Activated CD4-positive, CD25-positive, alpha-beta regulatory T cell treated with anti-CD3 and anti-CD28 coated beads, Interleukin-2, amount 50 U/mL, for 24 hours (primary cell): ENCODE measurements at regions not wholly inside any gene's neighbourhood (a gene's known extent, or its start where the extent isn't known, plus 50 kb on each side); places are given as distances from the start of the nearest gene placed in this dataset.

Experiments
- ATAC-seq, 2 donors: fragments of 150-1000 bp; cut with Tn5 transposase; one replicate each; pipeline ENCODE4 v1.10.0; 2021; ENCODE audit warnings: mild to moderate bottlenecking in 1 of 2, moderate library complexity in 1 of 2

GRCh38 chr13:52975969-52976368 lies 52.6 kb upstream of the OLFM4 start:
- no peak for ATAC-seq

GRCh38 chr13:52975161-52975560 lies 53.5 kb upstream of the OLFM4 start:
- ATAC-seq = no peak

GRCh38 chr13:52974711-52975110 lies 53.9 kb upstream of the OLFM4 start:
- no peak for ATAC-seq

GRCh38 chr13:52969373-52969772 lies 59.2 kb upstream of the OLFM4 start:
- ATAC-seq = no peak

- ATAC-seq = peak; percentile 65 to 82
These were observed 60.4 kb upstream of the OLFM4 start for GRCh38 chr13:52968074-52968700.

GRCh38 chr13:52961987-52962386 lies 66.6 kb upstream of the OLFM4 start:
- no peak for ATAC-seq

- ATAC-seq = no peak
These were observed 67.2 kb upstream of the OLFM4 start for GRCh38 chr13:52961256-52961910.

GRCh38 chr13:52955472-52955874 lies 73.1 kb upstream of the OLFM4 start:
- ATAC-seq = no peak

GRCh38 chr13:52954838-52955237 lies 73.8 kb upstream of the OLFM4 start:
- ATAC-seq = no peak

GRCh38 chr13:52950436-52950956 lies 78.1 kb upstream of the OLFM4 start:
- ATAC-seq = no peak

GRCh38 chr13:52949742-52950141 lies 78.9 kb upstream of the OLFM4 start:
- no peak for ATAC-seq

GRCh38 chr13:52949044-52949443 lies 79.6 kb upstream of the OLFM4 start:
- no peak for ATAC-seq

GRCh38 chr13:52947921-52948373 lies 80.7 kb upstream of the OLFM4 start:
- ATAC-seq = no peak

GRCh38 chr13:52945348-52945747 lies 83.3 kb upstream of the OLFM4 start:
- no peak for ATAC-seq

GRCh38 chr13:52944697-52945096 lies 83.9 kb upstream of the OLFM4 start:
- no peak for ATAC-seq

GRCh38 chr13:52938065-52938464 lies 89.6 kb upstream of the PCDH8 start:
- no peak for ATAC-seq

- no peak for ATAC-seq
These were observed 88.4 kb upstream of the PCDH8 start for GRCh38 chr13:52936806-52937205.

- no peak for ATAC-seq
These were observed 85.8 kb upstream of the PCDH8 start for GRCh38 chr13:52934258-52934657.

GRCh38 chr13:52933547-52934210 lies 85.2 kb upstream of the PCDH8 start:
- ATAC-seq = no peak

- no peak for ATAC-seq
These were observed 84.7 kb upstream of the PCDH8 start for GRCh38 chr13:52933099-52933498.

GRCh38 chr13:52932649-52933048 lies 84.2 kb upstream of the PCDH8 start:
- ATAC-seq = no peak

- no peak for ATAC-seq
These were observed 83.3 kb upstream of the PCDH8 start for GRCh38 chr13:52931539-52932431.

GRCh38 chr13:52931131-52931530 lies 82.7 kb upstream of the PCDH8 start:
- no peak for ATAC-seq
